Left lung (tissue), 4 donors: ENCODE measurements at regions not wholly inside any gene's neighbourhood (a gene's known extent, or its start where the extent isn't known, plus 50 kb on each side); places are given as distances from the start of the nearest gene placed in this dataset.

Experiments
- ATAC-seq: fragments of 200-7000 bp; cut with Tn5 transposase; one replicate; pipeline ENCODE4 v1.9.1; 2020; ENCODE audit warnings: moderate library complexity
- DNase-seq, 4 donors: peaks; one replicate each; pipeline ENCODE4 v3.0.0-alpha.2; 2013 to 2020
- H3K27ac ChIP-seq, 2 donors: fragments of 200-600 bp; sonication (generic) in 1 of 2; one replicate each; pipeline versions ENCODE4 v1.5.0 to v1.8.0; 2020 to 2021
- H3K27me3 ChIP-seq, 2 donors: fragments of 200-600 bp; sonication (generic) in 1 of 2; one replicate each; pipeline versions ENCODE4 v1.5.0 to v1.8.0; 2020 to 2021
- H3K36me3 ChIP-seq, 2 donors: fragments of 200-600 bp; sonication (generic) in 1 of 2; one replicate each; pipeline versions ENCODE4 v1.5.0 to v1.8.0; 2020 to 2021
- H3K4me1 ChIP-seq, 2 donors: fragments of 200-600 bp; one replicate each; pipeline ENCODE4 v1.8.0; 2021
- H3K4me3 ChIP-seq, 2 donors: fragments of 200-600 bp; sonication (generic) in 1 of 2; one replicate each; pipeline versions ENCODE4 v1.5.0 to v1.8.0; 2020 to 2021; ENCODE audit warnings: mild to moderate bottlenecking in 1 of 2
- H3K9me3 ChIP-seq, 2 donors: fragments of 200-600 bp; sonication (generic) in 1 of 2; one replicate each; pipeline versions ENCODE4 v1.5.0 to v1.8.0; 2020 to 2021
- intact Hi-C, 2 donors: fragments of 100-400 bp; cut with DNase I; formaldehyde crosslinking; loops; one replicate each; pipeline versions ENCODE4 v1.11.2 to v1.14.2; 2022
- TF ChIP-seq, protein P1 (sequence below), 2 donors: fragments of 200-600 bp; sonication (generic) in 1 of 2; IDR thresholded peaks; one replicate each; pipeline versions ENCODE4 v1.5.0 to v1.8.0; 2021; ENCODE audit warnings: antibody characterized with exemption in 2 of 2
- donor health status: DM: no; HTN: yes; CAD: no.
- donor health status: DM: no; HTN: no; CAD: no.

- H3K9me3 ChIP-seq: no peaks in the 10 kb centered on the region
- ATAC-seq: no peak
- H3K27me3 ChIP-seq: no peaks in the 10 kb centered on the region
- no peaks in the 10 kb centered on the region for H3K4me1 ChIP-seq
- H3K36me3 ChIP-seq: no peaks in the 10 kb centered on the region
- H3K4me3 ChIP-seq: no peak overlapping the region
- DNase-seq: no peak
- TF ChIP-seq, protein P1, sequence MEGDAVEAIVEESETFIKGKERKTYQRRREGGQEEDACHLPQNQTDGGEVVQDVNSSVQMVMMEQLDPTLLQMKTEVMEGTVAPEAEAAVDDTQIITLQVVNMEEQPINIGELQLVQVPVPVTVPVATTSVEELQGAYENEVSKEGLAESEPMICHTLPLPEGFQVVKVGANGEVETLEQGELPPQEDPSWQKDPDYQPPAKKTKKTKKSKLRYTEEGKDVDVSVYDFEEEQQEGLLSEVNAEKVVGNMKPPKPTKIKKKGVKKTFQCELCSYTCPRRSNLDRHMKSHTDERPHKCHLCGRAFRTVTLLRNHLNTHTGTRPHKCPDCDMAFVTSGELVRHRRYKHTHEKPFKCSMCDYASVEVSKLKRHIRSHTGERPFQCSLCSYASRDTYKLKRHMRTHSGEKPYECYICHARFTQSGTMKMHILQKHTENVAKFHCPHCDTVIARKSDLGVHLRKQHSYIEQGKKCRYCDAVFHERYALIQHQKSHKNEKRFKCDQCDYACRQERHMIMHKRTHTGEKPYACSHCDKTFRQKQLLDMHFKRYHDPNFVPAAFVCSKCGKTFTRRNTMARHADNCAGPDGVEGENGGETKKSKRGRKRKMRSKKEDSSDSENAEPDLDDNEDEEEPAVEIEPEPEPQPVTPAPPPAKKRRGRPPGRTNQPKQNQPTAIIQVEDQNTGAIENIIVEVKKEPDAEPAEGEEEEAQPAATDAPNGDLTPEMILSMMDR (IDR thresholded peaks at IDR 0.05): no peak
- no peak overlapping the region for H3K27ac ChIP-seq
- intact Hi-C loops: no loop called here
Measured at GRCh38 chr13:70571221-70571620, 463.0 kb upstream of the KLHL1 start.

DNA sequence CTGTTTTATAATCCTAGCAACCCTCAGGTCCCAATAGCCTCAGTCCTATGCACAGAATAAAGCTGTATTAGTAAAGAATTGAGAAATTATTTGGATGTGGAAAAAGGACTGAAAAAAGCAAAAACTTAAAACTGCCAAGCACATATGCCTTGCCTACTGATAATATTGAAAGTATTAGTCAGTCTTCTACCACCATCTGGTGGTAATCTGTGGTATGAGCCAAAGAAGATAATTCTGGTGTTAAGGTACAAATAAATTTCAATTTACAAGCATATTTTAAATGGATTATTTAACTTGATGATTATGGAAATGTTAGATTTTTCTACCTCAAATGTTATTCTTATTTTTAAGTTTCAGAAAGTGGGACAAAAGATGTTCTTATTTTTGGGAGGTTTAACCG lies 460.3 kb upstream of the KLHL1 start:
- Histone ChIP-seq H3K9me3 (no peaks in the 10 kb centered on the region), H3K4me3 (no peak overlapping the region), H3K27me3 (no peaks in the 10 kb centered on the region), H3K27ac (no peak overlapping the region), H3K4me1 (no peaks in the 10 kb centered on the region), H3K36me3 (no peaks in the 10 kb centered on the region)
- ATAC-seq (peak; percentile 71), DNase-seq (peak in 2 of 4 donors; percentile 26 to 52)
- TF ChIP-seq, protein P1 (IDR thresholded peaks at IDR 0.05): peak; percentile 31 to 61
- intact Hi-C loops: no loop called here

GRCh38 chr13:70544706-70545105 lies 436.5 kb upstream of the KLHL1 start:
- Histone ChIP-seq H3K27ac (no peak overlapping the region), H3K27me3 (no peaks in the 10 kb centered on the region), H3K4me3 (no peak overlapping the region), H3K36me3 (no peaks in the 10 kb centered on the region), H3K4me1 (no peaks in the 10 kb centered on the region), H3K9me3 (no peaks in the 10 kb centered on the region)
- no peak for ATAC-seq
- DNase-seq: no peak
- TF ChIP-seq, protein P1 (IDR thresholded peaks at IDR 0.05): no peak
- intact Hi-C loops: no loop called here

GRCh38 chr13:70541451-70541850 lies 433.2 kb upstream of the KLHL1 start:
- TF ChIP-seq, protein P1 (IDR thresholded peaks at IDR 0.05): no peak
- Histone ChIP-seq H3K9me3 (peaks cover 0 to 2% of the 10 kb centered on the region in 2 donors), H3K4me3 (no peak overlapping the region), H3K27ac (no peak overlapping the region), H3K4me1 (no peaks in the 10 kb centered on the region), H3K36me3 (no peaks in the 10 kb centered on the region), H3K27me3 (no peaks in the 10 kb centered on the region)
- DNase-seq: no peak
- no peak for ATAC-seq
- intact Hi-C loops: no loop called here

GRCh38 chr13:70534466-70534865 lies 426.2 kb upstream of the KLHL1 start:
- intact Hi-C loops: no loop called here
- ATAC-seq: no peak
- Histone ChIP-seq H3K4me1 (no peaks in the 10 kb centered on the region), H3K9me3 (peaks cover 0 to 2% of the 10 kb centered on the region in 2 donors), H3K27me3 (no peaks in the 10 kb centered on the region), H3K36me3 (no peaks in the 10 kb centered on the region), H3K27ac (no peak overlapping the region), H3K4me3 (no peak overlapping the region)
- DNase-seq: peak in 1 of 4 donors; percentile 6
- TF ChIP-seq, protein P1 (IDR thresholded peaks at IDR 0.05): no peak
